Mucosa of descending colon (tissue), 3 donors: ENCODE measurements at regions not wholly inside any gene's neighbourhood (a gene's known extent, or its start where the extent isn't known, plus 50 kb on each side); places are given as distances from the start of the nearest gene placed in this dataset.

Experiments
- ATAC-seq: fragments of 200-7000 bp; cut with Tn5 transposase; one replicate; pipeline ENCODE4 v1.9.1; 2020; ENCODE audit warnings: mild to moderate bottlenecking, moderate library complexity
- DNase-seq, 3 donors: peaks; one replicate each; pipeline ENCODE4 v3.0.0-alpha.2; 2020
- H3K36me3 ChIP-seq: fragments of 200-600 bp; one replicate; pipeline ENCODE4 v1.8.0; 2021; ENCODE audit warnings: low read depth, mild to moderate bottlenecking
- H3K4me1 ChIP-seq: fragments of 200-600 bp; one replicate; pipeline ENCODE4 v1.8.0; 2021; ENCODE audit warnings: low read depth, mild to moderate bottlenecking
- H3K4me3 ChIP-seq: fragments of 200-600 bp; one replicate; pipeline ENCODE4 v1.8.0; 2021; ENCODE audit warnings: mild to moderate bottlenecking
- H3K9me3 ChIP-seq: fragments of 200-600 bp; one replicate; pipeline ENCODE4 v1.8.0; 2021; ENCODE audit warnings: mild to moderate bottlenecking
- intact Hi-C, 2 donors: fragments of 100-400 bp; cut with DNase I in 1 of 2; cut with micrococcal nuclease in 1 of 2; formaldehyde crosslinking; loops; one replicate each; pipeline versions ENCODE4 v1.11.0 to v1.11.1; 2022; cut with DNase I, micrococcal nuclease
- TF ChIP-seq, protein P1 (sequence below): fragments of 200-600 bp; IDR thresholded peaks from one replicate; pipeline ENCODE4 v1.8.0; 2022; ENCODE audit warnings: antibody characterized with exemption, mild to moderate bottlenecking
- donor health status: DM: no; HTN: no; CAD: no; lungs with moderate emphysema.
- donor health status: DM: no; HTN: no; CAD: no.
- donor health status: DM: no; HTN: yes; CAD: no.

GRCh38 chr20:47406849-47407682 is 50.6 kb upstream of the ZMYND8 start:
- Histone ChIP-seq H3K9me3 (no peaks in the 10 kb centered on the region), H3K4me1 (no peaks in the 10 kb centered on the region), H3K36me3 (no peaks in the 10 kb centered on the region), H3K4me3 (no peak overlapping the region)
- intact Hi-C loops: no loop called here
- DNase-seq: no peak
- TF ChIP-seq, protein P1, sequence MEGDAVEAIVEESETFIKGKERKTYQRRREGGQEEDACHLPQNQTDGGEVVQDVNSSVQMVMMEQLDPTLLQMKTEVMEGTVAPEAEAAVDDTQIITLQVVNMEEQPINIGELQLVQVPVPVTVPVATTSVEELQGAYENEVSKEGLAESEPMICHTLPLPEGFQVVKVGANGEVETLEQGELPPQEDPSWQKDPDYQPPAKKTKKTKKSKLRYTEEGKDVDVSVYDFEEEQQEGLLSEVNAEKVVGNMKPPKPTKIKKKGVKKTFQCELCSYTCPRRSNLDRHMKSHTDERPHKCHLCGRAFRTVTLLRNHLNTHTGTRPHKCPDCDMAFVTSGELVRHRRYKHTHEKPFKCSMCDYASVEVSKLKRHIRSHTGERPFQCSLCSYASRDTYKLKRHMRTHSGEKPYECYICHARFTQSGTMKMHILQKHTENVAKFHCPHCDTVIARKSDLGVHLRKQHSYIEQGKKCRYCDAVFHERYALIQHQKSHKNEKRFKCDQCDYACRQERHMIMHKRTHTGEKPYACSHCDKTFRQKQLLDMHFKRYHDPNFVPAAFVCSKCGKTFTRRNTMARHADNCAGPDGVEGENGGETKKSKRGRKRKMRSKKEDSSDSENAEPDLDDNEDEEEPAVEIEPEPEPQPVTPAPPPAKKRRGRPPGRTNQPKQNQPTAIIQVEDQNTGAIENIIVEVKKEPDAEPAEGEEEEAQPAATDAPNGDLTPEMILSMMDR: no peak
- no peak for ATAC-seq

GRCh38 chr20:47411161-47411560 is 54.7 kb upstream of the ZMYND8 start:
- Histone ChIP-seq H3K4me3 (no peak overlapping the region), H3K36me3 (no peaks in the 10 kb centered on the region), H3K4me1 (no peaks in the 10 kb centered on the region), H3K9me3 (no peaks in the 10 kb centered on the region)
- intact Hi-C loops: no loop called here
- no peak for ATAC-seq
- TF ChIP-seq, protein P1: no peak
- no peak for DNase-seq

GRCh38 chr20:47412083-47412482 is 55.6 kb upstream of the ZMYND8 start:
- DNase-seq (peak in 1 of 3 donors; percentile 30), ATAC-seq (peak; percentile 13)
- TF ChIP-seq, protein P1: no peak
- Histone ChIP-seq H3K4me1 (no peaks in the 10 kb centered on the region), H3K36me3 (no peaks in the 10 kb centered on the region), H3K4me3 (no peak overlapping the region), H3K9me3 (no peaks in the 10 kb centered on the region)
- intact Hi-C loops: no loop called here

DNA sequence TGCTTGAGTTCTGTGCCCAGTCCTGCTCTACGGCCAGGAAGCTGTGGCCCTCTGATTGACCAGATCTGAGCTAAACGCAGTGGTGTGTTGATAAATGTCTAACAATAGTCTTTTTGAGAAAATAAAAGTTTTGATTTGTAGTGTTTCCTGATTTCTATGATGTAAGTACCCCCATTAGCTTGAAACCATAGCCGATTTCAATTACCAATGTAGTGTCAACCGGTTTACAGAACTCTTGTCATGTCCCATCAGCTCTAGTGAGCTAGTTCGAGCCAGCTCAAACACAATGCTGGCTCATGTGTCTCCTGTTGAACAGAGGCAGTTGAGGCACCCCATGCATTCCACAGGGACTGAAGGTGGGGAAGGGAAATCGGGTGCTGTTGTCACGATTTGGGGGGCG is 56.7 kb upstream of the ZMYND8 start:
- ATAC-seq (no peak), DNase-seq (no peak)
- H3K9me3 ChIP-seq: no peaks in the 10 kb centered on the region
- no peak overlapping the region for H3K4me3 ChIP-seq
- no peaks in the 10 kb centered on the region for H3K36me3 ChIP-seq
- intact Hi-C loops: no loop called here
- TF ChIP-seq, protein P1: no peak
- H3K4me1 ChIP-seq: no peaks in the 10 kb centered on the region

DNA sequence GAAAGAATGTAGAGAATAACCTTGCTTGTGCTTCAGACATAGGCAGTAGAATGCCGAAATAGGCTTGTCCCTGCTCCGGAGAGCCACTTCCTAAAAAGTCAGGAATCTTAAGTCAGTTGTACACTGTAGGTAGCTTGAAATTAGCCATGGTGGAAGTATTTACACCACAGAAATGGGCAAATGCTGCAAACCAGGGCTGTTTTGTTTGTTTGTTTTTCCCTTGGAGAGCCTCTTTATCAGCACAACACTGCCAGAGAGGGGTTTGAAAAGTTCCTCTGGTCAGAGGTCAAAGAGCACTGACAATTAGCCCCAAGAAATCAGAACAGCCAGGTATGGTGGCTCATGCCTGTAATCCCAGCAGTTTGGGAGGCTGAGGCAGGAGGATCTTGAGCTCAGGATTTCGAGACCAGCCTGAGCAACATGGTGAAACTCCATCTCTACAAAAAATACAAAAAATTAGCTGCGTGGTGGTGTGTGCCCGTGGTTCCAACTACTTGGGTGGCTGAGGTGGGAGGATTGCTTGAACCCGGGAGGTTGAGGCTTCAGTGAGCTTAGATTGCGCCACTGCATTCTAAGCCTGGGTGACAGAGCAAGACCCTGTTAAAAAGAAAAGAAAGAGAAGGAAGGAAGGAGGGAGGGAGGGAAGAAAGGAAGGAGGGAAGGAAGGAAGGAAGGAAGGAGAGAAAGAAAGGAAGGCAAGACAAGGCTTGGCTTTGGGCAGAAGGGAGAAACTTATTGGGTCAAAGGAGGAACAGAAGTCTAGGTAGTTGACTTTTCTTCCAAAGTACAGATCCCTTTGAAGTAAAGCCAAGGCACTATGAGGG is 61.0 kb upstream of the ZMYND8 start:
- ATAC-seq: no peak

More for the DNA sequence above, 61.0 kb upstream of the ZMYND8 start:
- TF ChIP-seq, protein P1: no peak
- no peaks in the 10 kb centered on the region for H3K4me1 ChIP-seq
- H3K36me3 ChIP-seq: no peaks in the 10 kb centered on the region
- no peak overlapping the region for H3K4me3 ChIP-seq
- no peak for DNase-seq
- intact Hi-C loops: no loop called here
- H3K9me3 ChIP-seq: no peaks in the 10 kb centered on the region
